Skin epidermis (tissue), 12 donors: ENCODE measurements at regions not wholly inside any gene's neighbourhood (a gene's known extent, or its start where the extent isn't known, plus 50 kb on each side); places are given as distances from the start of the nearest gene placed in this dataset.

Experiments
- H3K27ac ChIP-seq, 21 experiments: fragments of 200-600 bp; sonication (generic) in 11 of 21; one replicate each; pipeline ENCODE4 v1.5.0; 2020; ENCODE audit warnings: mild to moderate bottlenecking in 3 of 21, inconsistent platforms in 2 of 21, moderate library complexity in 2 of 21
- H3K4me3 ChIP-seq, 7 experiments: fragments of 200-600 bp; sonication (generic) in 2 of 7; one replicate each; pipeline ENCODE4 v1.5.0; 2020; ENCODE audit warnings: inconsistent platforms in 2 of 7, mild to moderate bottlenecking in 2 of 7, moderate library complexity in 1 of 7

GRCh38 chr9:129276486-129277230 is 98.6 kb upstream of the IER5L start:
- peak overlapping the region in 1 of 21 experiments; percentile 2 for H3K27ac ChIP-seq
- no peak overlapping the region for H3K4me3 ChIP-seq

- Histone ChIP-seq H3K4me3 (no peak overlapping the region), H3K27ac (no peak overlapping the region)
Observed at GRCh38 chr9:129275626-129276247, 97.7 kb upstream of the IER5L start.

- no peak overlapping the region for H3K4me3 ChIP-seq
Observed at GRCh38 chr9:129273941-129274684, 96.1 kb upstream of the IER5L start.

GRCh38 chr9:129273136-129273895 is 95.3 kb upstream of the IER5L start:
- no peak overlapping the region for H3K4me3 ChIP-seq
- H3K27ac ChIP-seq = no peak overlapping the region

More at GRCh38 chr9:129273941-129274684, 96.1 kb upstream of the IER5L start:
- no peak overlapping the region for H3K27ac ChIP-seq

- Histone ChIP-seq H3K27ac (no peak overlapping the region), H3K4me3 (no peak overlapping the region)
Observed at GRCh38 chr9:129272348-129273025, 94.4 kb upstream of the IER5L start.

- Histone ChIP-seq H3K27ac (peak overlapping the region in 10 of 21 experiments; percentile 12 to 71 (median 46)), H3K4me3 (no peak overlapping the region)
Observed at GRCh38 chr9:129270903-129271431, 92.9 kb upstream of the IER5L start.

GRCh38 chr9:129270205-129270604 is 92.1 kb upstream of the IER5L start:
- no peak overlapping the region for H3K4me3 ChIP-seq

GRCh38 chr9:129267141-129267540 is 89.1 kb upstream of the IER5L start:
- no peak overlapping the region for H3K4me3 ChIP-seq
- H3K27ac ChIP-seq = no peak overlapping the region

More at GRCh38 chr9:129270205-129270604, 92.1 kb upstream of the IER5L start:
- peak overlapping the region in 8 of 21 experiments; percentile 12 to 71 (median 46) for H3K27ac ChIP-seq

- Histone ChIP-seq H3K4me3 (no peak overlapping the region), H3K27ac (no peak overlapping the region)
Observed at GRCh38 chr9:129266536-129266935, 88.5 kb upstream of the IER5L start.

GRCh38 chr9:129264388-129264787 is 86.3 kb upstream of the IER5L start:
- Histone ChIP-seq H3K4me3 (no peak overlapping the region), H3K27ac (no peak overlapping the region)

- no peak overlapping the region for H3K4me3 ChIP-seq
- H3K27ac ChIP-seq = no peak overlapping the region
Observed at GRCh38 chr9:129263836-129264235, 85.8 kb upstream of the IER5L start.

GRCh38 chr9:129262261-129262660 is 84.2 kb upstream of the IER5L start:
- H3K4me3 ChIP-seq = no peak overlapping the region
- peak overlapping the region in 10 of 21 experiments; percentile 14 to 79 (median 37) for H3K27ac ChIP-seq

GRCh38 chr9:129259375-129259774 is 81.3 kb upstream of the IER5L start:
- H3K4me3 ChIP-seq = no peak overlapping the region

GRCh38 chr9:129258823-129259301 is 80.8 kb upstream of the IER5L start:
- Histone ChIP-seq H3K4me3 (peak overlapping the region in 5 of 7 experiments; percentile 0 to 29 (median 20)), H3K27ac (no peak overlapping the region)

More at GRCh38 chr9:129259375-129259774, 81.3 kb upstream of the IER5L start:
- H3K27ac ChIP-seq = no peak overlapping the region

- Histone ChIP-seq H3K27ac (no peak overlapping the region), H3K4me3 (peak overlapping the region in 5 of 7 experiments; percentile 0 to 29 (median 20))
Observed at GRCh38 chr9:129258124-129258822, 80.2 kb upstream of the IER5L start.

GRCh38 chr9:129256959-129257713 is 79.1 kb upstream of the IER5L start:
- Histone ChIP-seq H3K27ac (no peak overlapping the region), H3K4me3 (no peak overlapping the region)

- no peak overlapping the region for H3K27ac ChIP-seq
- H3K4me3 ChIP-seq = no peak overlapping the region
Observed at GRCh38 chr9:129254566-129255287, 76.7 kb upstream of the IER5L start.
